Muscle layer of colon (tissue), 2 donors: ENCODE measurements at regions not wholly inside any gene's neighbourhood (a gene's known extent, or its start where the extent isn't known, plus 50 kb on each side); places are given as distances from the start of the nearest gene placed in this dataset.

Source experiments
- H3K27ac ChIP-seq: one replicate; pipeline ENCODE4 v1.7.0; 2013; ENCODE audit warnings: low read depth, mild to moderate bottlenecking, low read length, moderate library complexity
- H3K27me3 ChIP-seq, 2 donors: one replicate each; pipeline ENCODE4 v1.7.0; 2013; ENCODE audit warnings: low read length in 2 of 2, mild to moderate bottlenecking in 2 of 2; ENCODE audit not compliant: insufficient read depth in 2 of 2, control insufficient read depth in 1 of 2
- H3K36me3 ChIP-seq: one replicate; pipeline ENCODE4 v1.7.0; 2013; ENCODE audit warnings: mild to moderate bottlenecking, low read length; ENCODE audit not compliant: insufficient read depth
- H3K4me1 ChIP-seq: one replicate; pipeline ENCODE4 v1.7.0; 2013; ENCODE audit warnings: mild to moderate bottlenecking, low read length; ENCODE audit not compliant: insufficient read depth
- H3K4me3 ChIP-seq, 2 donors: one replicate each; pipeline ENCODE4 v1.7.0; 2013; ENCODE audit warnings: low read length in 2 of 2, low read depth in 1 of 2, mild to moderate bottlenecking in 1 of 2, moderate library complexity in 1 of 2
- H3K9ac ChIP-seq: one replicate; pipeline ENCODE4 v1.7.0; 2013; ENCODE audit warnings: low read length
- H3K9me3 ChIP-seq: one replicate; pipeline ENCODE4 v1.7.0; 2013; ENCODE audit warnings: mild to moderate bottlenecking, low read length
- donor health status: abdominal sarcoma.
- donor health status: Adenocarcinoma of cecum.

DNA sequence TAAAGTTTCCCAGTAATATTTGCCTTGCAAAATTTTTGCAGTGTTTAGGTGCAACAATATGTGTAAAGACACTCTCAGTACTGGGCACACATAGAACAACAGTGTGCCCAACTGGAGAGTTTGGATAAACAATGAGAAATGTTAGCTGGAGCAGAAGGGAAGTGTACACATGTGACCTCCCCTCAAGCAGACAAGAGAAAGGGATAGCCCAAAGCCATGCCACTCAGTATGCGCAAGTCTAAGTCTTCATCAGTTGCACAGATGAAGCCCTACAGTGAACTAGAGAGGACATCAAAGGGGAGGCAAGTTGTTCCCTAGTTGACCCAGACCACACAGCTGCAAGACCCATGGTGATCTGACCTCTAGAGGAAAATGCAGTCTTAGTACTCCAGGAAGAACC is 97.9 kb upstream of the CDH11 start:
- no peaks in the 10 kb centered on the region for H3K4me1 ChIP-seq
- no peaks in the 10 kb centered on the region for H3K27me3 ChIP-seq
- H3K9ac ChIP-seq: no peak overlapping the region
- no peaks in the 10 kb centered on the region for H3K36me3 ChIP-seq
- no peaks in the 10 kb centered on the region for H3K9me3 ChIP-seq
- H3K4me3 ChIP-seq: no peak overlapping the region
- H3K27ac ChIP-seq: no peak overlapping the region

DNA sequence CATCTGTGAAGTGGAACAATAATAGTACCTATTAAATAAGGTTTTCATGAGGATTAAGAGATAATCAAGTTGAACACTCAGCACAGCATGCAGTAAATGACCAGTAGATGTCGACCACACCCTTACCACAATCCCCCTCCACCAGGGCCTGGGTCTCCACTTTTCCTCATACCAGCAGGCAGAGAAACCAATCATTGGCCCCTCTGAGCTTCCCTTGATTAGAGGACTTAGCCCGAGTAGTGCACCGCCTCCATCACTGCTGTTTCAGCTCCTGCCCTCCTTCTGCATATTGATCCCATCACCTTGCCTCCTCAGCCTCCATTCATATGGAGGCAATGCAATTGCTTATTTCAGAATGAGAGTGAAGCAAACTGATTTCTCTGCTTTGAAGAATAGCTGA is 96.5 kb upstream of the CDH11 start:
- no peaks in the 10 kb centered on the region for H3K9me3 ChIP-seq
- H3K4me3 ChIP-seq: no peak overlapping the region
- H3K9ac ChIP-seq: no peak overlapping the region
- H3K27me3 ChIP-seq: no peaks in the 10 kb centered on the region
- H3K27ac ChIP-seq: no peak overlapping the region
- H3K4me1 ChIP-seq: no peaks in the 10 kb centered on the region
- no peaks in the 10 kb centered on the region for H3K36me3 ChIP-seq

DNA sequence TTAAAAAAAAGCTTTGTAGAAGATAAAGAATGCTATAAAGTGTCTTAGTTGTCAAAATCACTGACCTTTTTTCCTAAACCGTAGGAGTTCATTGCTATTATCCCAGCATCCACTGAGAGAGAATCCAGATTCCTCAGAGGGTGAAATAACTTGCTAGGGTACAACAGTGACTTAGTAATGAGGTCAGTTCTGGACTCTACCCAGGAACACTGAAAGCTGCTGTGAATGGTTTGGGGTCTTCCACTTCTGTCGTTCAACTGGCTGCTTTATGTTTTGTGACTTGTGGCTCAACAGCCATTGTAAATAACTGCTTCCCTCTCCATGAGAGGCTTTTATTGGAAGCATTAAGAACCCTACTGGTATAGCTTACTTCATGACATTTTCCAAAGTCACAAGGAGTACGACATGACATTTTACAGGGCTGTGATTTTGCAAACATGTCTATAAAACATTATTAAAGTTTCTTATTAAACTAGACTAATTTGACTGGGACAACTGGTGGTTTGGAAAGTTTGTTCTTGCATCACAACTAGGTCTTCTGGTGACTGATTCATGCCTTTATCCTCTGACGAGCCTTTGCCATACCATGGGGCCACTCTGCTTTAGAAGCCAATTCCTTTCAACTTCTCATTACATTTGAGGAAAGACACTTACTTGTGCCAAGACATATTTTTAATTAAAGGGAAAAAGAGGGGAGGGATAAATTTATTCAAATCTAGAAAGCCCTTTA is 92.2 kb upstream of the CDH11 start:
- H3K4me3 ChIP-seq: no peak overlapping the region
- H3K4me1 ChIP-seq: no peaks in the 10 kb centered on the region
- no peaks in the 10 kb centered on the region for H3K27me3 ChIP-seq
- H3K27ac ChIP-seq: no peak overlapping the region
- no peaks in the 10 kb centered on the region for H3K36me3 ChIP-seq
- H3K9me3 ChIP-seq: no peaks in the 10 kb centered on the region
- H3K9ac ChIP-seq: no peak overlapping the region

DNA sequence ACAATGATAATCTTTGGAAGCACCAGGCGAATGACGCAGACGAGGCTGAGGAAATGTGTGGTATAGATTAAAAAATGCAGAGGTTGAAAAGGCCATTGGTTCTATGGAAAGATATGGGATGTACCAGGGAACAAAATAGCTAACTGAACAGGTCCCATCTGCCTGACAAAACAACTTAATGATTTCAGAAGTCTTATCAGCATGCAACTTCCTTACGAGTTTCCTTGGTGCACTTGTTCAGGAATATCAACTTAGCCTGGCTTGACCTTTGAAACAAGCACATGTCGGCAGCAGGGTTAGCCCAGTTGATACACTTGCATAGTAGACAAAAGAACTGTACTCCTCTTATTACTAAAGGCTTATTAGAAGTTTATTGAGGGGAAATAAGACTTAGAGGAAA is 90.9 kb upstream of the CDH11 start:
- Histone ChIP-seq H3K27ac (no peak overlapping the region), H3K4me1 (no peaks in the 10 kb centered on the region), H3K27me3 (no peaks in the 10 kb centered on the region), H3K9ac (no peak overlapping the region), H3K4me3 (no peak overlapping the region), H3K36me3 (no peaks in the 10 kb centered on the region), H3K9me3 (no peaks in the 10 kb centered on the region)

DNA sequence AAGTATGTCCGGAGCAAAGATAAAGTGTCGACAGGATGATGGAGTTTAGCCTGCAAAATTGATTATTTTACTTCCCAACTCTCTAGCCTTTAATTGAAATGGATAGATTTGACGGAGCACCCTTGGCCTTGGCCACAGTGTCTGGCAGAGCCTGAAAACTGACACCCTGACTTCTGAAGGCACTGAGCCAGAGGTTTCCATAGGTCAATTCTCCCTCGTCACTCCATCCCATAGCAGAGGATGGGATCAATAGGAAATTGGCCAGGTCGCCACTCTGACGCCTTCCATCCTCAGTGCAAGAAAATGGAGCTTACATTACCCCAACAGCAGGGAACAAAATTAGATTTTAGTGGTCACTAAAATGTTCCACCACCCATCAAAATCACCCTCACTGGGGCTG is 90.4 kb upstream of the CDH11 start:
- no peaks in the 10 kb centered on the region for H3K27me3 ChIP-seq
- H3K4me3 ChIP-seq: no peak overlapping the region
- no peaks in the 10 kb centered on the region for H3K4me1 ChIP-seq
- no peaks in the 10 kb centered on the region for H3K9me3 ChIP-seq
- no peaks in the 10 kb centered on the region for H3K36me3 ChIP-seq
- no peak overlapping the region for H3K27ac ChIP-seq
- H3K9ac ChIP-seq: no peak overlapping the region

DNA sequence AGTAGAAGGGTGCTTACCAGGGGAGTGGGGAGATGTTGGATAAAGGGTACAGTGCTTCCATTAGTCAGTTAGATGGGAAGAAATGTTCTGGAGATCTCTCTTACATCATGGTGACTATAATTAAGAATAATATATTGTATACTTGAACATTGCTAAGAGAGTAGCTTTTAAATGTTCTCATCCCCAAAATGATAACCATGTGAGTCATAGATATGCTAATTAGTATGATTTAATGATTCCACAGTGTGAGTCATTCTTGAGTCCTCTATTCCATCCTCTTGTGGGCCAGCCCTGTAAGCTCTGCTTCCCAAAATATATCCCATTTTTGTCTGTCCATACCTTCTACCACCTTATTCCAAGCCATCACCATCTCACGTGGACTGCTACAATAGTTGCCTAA is 80.6 kb upstream of the CDH11 start:
- H3K9me3 ChIP-seq: no peaks in the 10 kb centered on the region
- H3K27ac ChIP-seq: no peak overlapping the region
- no peaks in the 10 kb centered on the region for H3K4me1 ChIP-seq
- H3K4me3 ChIP-seq: no peak overlapping the region
- H3K9ac ChIP-seq: no peak overlapping the region
- no peaks in the 10 kb centered on the region for H3K36me3 ChIP-seq
- no peaks in the 10 kb centered on the region for H3K27me3 ChIP-seq

DNA sequence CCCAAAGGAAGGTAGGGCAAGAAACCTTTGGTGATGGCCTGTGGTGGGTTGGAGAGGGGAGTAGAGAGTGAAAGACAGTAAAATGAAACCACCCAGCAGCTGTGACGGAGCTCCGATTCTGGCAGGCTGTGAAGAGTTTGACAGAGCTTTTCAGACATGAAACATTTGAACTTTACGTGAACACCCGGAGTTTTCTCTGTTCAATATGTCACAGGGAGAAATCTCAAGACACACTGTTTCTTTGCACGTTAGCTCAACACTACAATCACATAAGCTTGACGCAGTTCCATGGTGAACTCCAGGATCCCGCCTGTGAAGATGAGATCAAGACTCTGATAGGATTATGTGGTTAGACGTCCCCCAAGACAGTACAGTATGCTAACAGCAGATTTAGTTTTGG is 79.6 kb upstream of the CDH11 start:
- Histone ChIP-seq H3K9me3 (no peaks in the 10 kb centered on the region), H3K36me3 (no peaks in the 10 kb centered on the region), H3K4me3 (no peak overlapping the region), H3K27me3 (no peaks in the 10 kb centered on the region), H3K27ac (no peak overlapping the region), H3K9ac (no peak overlapping the region), H3K4me1 (no peaks in the 10 kb centered on the region)

DNA sequence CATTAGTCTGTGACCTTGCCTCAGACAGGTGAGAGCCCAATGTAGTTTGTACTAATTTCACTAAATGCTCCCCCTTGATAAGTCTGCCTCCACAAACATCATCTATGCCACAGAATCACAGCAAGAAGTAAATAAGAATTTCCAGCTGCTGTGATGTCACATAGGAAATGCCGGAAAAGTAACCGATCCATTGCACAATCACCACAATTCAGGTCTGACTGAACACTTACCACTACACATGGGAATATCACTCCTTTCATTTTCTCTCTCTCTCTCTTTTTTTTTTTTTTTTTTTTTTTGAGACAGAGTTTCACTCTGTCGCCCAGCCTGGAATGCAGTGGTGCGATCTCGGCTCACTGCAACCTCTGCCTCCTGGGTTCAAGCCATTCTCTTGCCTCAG is 79.0 kb upstream of the CDH11 start:
- H3K4me3 ChIP-seq: no peak overlapping the region

DNA sequence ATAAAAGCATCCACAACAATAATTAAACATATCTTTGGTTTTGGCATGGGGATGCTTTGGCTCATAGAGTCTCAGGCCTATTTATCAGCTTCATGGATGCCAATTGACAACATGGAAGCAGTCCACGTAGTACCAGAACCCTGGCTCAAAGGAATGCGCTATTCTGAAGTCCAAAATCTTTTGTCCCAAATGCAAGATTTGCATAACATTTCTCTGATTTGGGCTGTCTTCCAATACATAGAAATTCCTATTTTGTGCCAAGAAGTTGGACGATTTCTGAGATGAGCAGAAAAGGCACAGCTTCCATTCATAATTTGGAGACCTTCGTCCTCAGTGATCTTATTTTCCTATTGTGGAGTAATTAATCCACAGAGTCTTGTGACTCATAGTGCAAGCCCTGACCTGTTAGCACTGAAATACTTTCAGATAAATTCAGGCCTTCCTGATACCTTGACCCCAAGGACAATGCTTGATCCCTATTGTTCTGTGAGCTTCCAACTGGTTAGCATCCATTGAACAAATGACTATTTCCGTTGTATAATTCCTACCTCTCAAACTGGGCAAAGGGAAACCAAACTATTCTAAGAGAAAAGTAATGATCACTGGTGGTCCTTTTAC is 78.4 kb upstream of the CDH11 start:
- Histone ChIP-seq H3K4me1 (no peaks in the 10 kb centered on the region), H3K27me3 (no peaks in the 10 kb centered on the region)

More for the DNA sequence above, 79.0 kb upstream of the CDH11 start:
- H3K36me3 ChIP-seq: no peaks in the 10 kb centered on the region
- H3K27me3 ChIP-seq: no peaks in the 10 kb centered on the region
- no peak overlapping the region for H3K9ac ChIP-seq
- H3K27ac ChIP-seq: no peak overlapping the region
- no peaks in the 10 kb centered on the region for H3K9me3 ChIP-seq
- H3K4me1 ChIP-seq: no peaks in the 10 kb centered on the region

DNA sequence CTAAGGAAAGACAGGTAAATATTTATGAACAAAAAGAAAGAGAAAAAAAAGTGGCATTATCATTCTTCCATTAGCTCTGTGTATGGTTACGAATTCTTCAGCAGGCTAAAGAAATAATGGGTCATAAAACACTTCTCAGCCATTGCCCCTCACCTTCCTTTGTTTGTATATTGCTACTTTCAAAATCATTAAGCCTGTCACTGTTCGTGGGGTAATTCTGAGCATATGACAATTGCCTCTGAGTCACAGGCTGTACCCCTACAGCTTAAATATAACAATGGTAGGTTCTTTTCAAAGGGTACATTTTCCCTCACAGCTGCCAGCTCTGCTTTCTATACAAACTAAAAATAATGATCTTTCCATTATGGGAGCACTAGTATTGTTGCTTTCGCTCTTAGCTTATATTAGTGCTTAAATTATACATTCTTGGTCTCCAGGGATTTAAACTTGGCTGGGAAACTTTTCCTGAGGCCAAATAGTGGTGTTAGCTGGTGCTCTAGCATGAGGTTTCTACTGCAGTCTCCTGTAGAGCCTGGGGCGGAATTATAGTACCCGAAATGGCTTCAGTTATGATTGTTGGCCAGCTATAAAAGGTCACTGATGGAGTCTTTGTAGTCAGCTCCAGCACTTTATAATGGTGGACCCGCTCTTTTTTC is 74.7 kb upstream of the CDH11 start:
- H3K9ac ChIP-seq: no peak overlapping the region
- no peaks in the 10 kb centered on the region for H3K9me3 ChIP-seq
- no peaks in the 10 kb centered on the region for H3K36me3 ChIP-seq

More for the DNA sequence above, 78.4 kb upstream of the CDH11 start:
- Histone ChIP-seq H3K9me3 (no peaks in the 10 kb centered on the region), H3K27ac (no peak overlapping the region), H3K36me3 (no peaks in the 10 kb centered on the region), H3K4me3 (no peak overlapping the region), H3K9ac (no peak overlapping the region)

DNA sequence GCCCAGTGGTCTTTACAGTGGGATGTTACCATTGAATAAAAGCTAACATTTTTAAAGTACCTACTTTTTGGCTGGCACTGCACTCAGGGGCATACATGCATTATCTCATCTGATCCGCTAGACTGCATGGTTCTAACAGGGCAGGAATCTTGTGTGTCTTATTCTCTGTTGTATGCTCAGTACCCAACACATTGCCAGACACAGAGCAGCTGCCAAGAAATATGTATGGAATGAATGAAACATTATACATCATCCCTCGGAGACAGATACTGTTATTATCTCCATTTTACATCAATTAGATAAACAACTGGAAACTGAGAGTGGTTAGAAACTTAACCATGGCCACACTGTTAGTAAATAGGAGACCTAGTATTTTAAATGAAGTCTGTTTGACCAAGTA is 74.1 kb upstream of the CDH11 start:
- Histone ChIP-seq H3K27me3 (no peaks in the 10 kb centered on the region), H3K4me3 (no peak overlapping the region), H3K27ac (no peak overlapping the region), H3K9me3 (no peaks in the 10 kb centered on the region), H3K36me3 (no peaks in the 10 kb centered on the region), H3K4me1 (no peaks in the 10 kb centered on the region), H3K9ac (no peak overlapping the region)

More for the DNA sequence above, 74.7 kb upstream of the CDH11 start:
- Histone ChIP-seq H3K27me3 (no peaks in the 10 kb centered on the region), H3K4me3 (no peak overlapping the region), H3K27ac (no peak overlapping the region), H3K4me1 (no peaks in the 10 kb centered on the region)
